Neural cell (in vitro differentiated cells): ENCODE measurements at regions not wholly inside any gene's neighbourhood (a gene's known extent, or its start where the extent isn't known, plus 50 kb on each side); places are given as distances from the start of the nearest gene placed in this dataset.

Experiments used
- H2AFZ ChIP-seq: fragments of 200-600, 300-800 bp; sonication (generic), shearing (Covaris generic); 2 replicates; pipeline ENCODE4 v1.6.0; 2014; ENCODE audit warnings: low read depth, mild to moderate bottlenecking, antibody characterized with exemption, low read length, moderate library complexity
- H3F3A ChIP-seq: fragments of 200-600 bp; shearing (Covaris generic); 2 replicates; pipeline ENCODE4 v1.6.1; 2016; ENCODE audit warnings: mild to moderate bottlenecking, moderate library complexity, mixed read lengths, antibody characterized with exemption, low read length; ENCODE audit not compliant: insufficient read depth, poor library complexity, severe bottlenecking
- H3K27ac ChIP-seq: fragments of 200-600, 300-800 bp; sonication (generic), shearing (Covaris generic); 2 replicates; pipeline ENCODE4 v1.5.1; 2014; ENCODE audit warnings: mild to moderate bottlenecking, low read length, moderate library complexity
- H3K27me3 ChIP-seq: fragments of 300-800, 200-600 bp; sonication (generic), shearing (Covaris generic); 2 replicates; pipeline ENCODE4 v1.6.0; 2014; ENCODE audit warnings: mild to moderate bottlenecking, low read depth, low read length, moderate library complexity; ENCODE audit not compliant: insufficient read depth
- H3K36me3 ChIP-seq: fragments of 300-800, 200-600 bp; sonication (generic), shearing (Covaris generic); 2 replicates; pipeline ENCODE4 v1.5.1; 2014; ENCODE audit warnings: mild to moderate bottlenecking, antibody characterized with exemption, low read length, moderate library complexity; ENCODE audit not compliant: insufficient read depth
- H3K4me2 ChIP-seq: fragments of 300-800, 200-600 bp; sonication (generic), shearing (Covaris generic); 2 replicates; pipeline ENCODE4 v1.6.0; 2014; ENCODE audit warnings: mild to moderate bottlenecking, low read length
- H3K4me3 ChIP-seq: fragments of 300-800, 200-600 bp; sonication (generic), shearing (Covaris generic); 2 replicates; pipeline ENCODE4 v1.5.1; 2014; ENCODE audit warnings: mild to moderate bottlenecking, low read length, moderate library complexity
- H3K79me2 ChIP-seq: fragments of 200-600 bp; shearing (Covaris generic); replicated peaks from 2 replicates; pipeline ENCODE4 v1.6.0; 2014; ENCODE audit warnings: mild to moderate bottlenecking, low read length, moderate library complexity; ENCODE audit not compliant: insufficient read depth
- H3K9ac ChIP-seq: fragments of 300-800, 200-600 bp; sonication (generic), shearing (Covaris generic); 2 replicates; pipeline ENCODE4 v1.6.1; 2016; ENCODE audit warnings: mild to moderate bottlenecking, low read length, mixed read lengths
- H3K9me2 ChIP-seq: fragments of 200-600 bp; shearing (Covaris generic); 2 replicates; pipeline ENCODE4 v1.6.1; 2016; ENCODE audit warnings: mild to moderate bottlenecking, low read length, mixed read lengths; ENCODE audit not compliant: insufficient read depth
- H3K9me3 ChIP-seq: fragments of 200-600, 300-800 bp; sonication (generic), shearing (Covaris generic); 2 replicates; pipeline ENCODE4 v1.6.1; 2016; ENCODE audit warnings: mild to moderate bottlenecking, mixed run types, low read length, moderate library complexity, mixed read lengths
- H4K20me1 ChIP-seq: fragments of 200-600 bp; shearing (Covaris generic); 2 replicates; pipeline ENCODE4 v1.6.1; 2016; ENCODE audit warnings: mild to moderate bottlenecking, mixed run types; ENCODE audit not compliant: insufficient read depth
- CTCF ChIP-seq: fragments of 450-650 bp; IDR thresholded peaks from 2 replicates; pipeline ENCODE4 v1.5.1; 2014; ENCODE audit warnings: antibody characterized with exemption, mild to moderate bottlenecking, moderate library complexity; ENCODE audit not compliant: poor library complexity, severe bottlenecking
- EP300 ChIP-seq: fragments of 450-650 bp; conservative IDR thresholded peaks from 2 replicates; pipeline ENCODE4 v1.6.1; 2014; ENCODE audit warnings: antibody characterized with exemption, mild to moderate bottlenecking, moderate library complexity; ENCODE audit not compliant: poor library complexity, severe bottlenecking
- EZH2 ChIP-seq: fragments of 200-600, 300-800 bp; shearing (Covaris generic), sonication (generic); IDR thresholded peaks from 2 replicates; pipeline ENCODE4 v1.6.1; 2014; ENCODE audit warnings: antibody characterized with exemption, low read length, borderline replicate concordance, mild to moderate bottlenecking; ENCODE audit not compliant: insufficient read depth, poor library complexity, severe bottlenecking
- MXI1 ChIP-seq: fragments of 450-650 bp; conservative IDR thresholded peaks from 2 replicates; pipeline ENCODE4 v1.6.1; 2014; ENCODE audit warnings: antibody characterized with exemption, mild to moderate bottlenecking; ENCODE audit not compliant: poor library complexity, severe bottlenecking
- POLR2AphosphoS5 ChIP-seq: IDR thresholded peaks from 2 replicates; pipeline ENCODE4 v1.6.1; 2012
- RAD21 ChIP-seq: fragments of 450-650 bp; conservative IDR thresholded peaks from 2 replicates; pipeline ENCODE4 v1.6.1; 2014; ENCODE audit warnings: antibody characterized with exemption, mild to moderate bottlenecking, moderate library complexity
- REST ChIP-seq: IDR thresholded peaks from 2 replicates; pipeline ENCODE4 v1.6.1; 2012; ENCODE audit warnings: borderline replicate concordance
- SMC3 ChIP-seq: fragments of 450-650 bp; conservative IDR thresholded peaks from 2 replicates; pipeline ENCODE4 v1.6.1; 2014; ENCODE audit warnings: antibody characterized with exemption, mild to moderate bottlenecking, moderate library complexity; ENCODE audit not compliant: poor library complexity
- TAF1 ChIP-seq: IDR thresholded peaks from 2 replicates; pipeline ENCODE4 v1.6.1; 2012; ENCODE audit warnings: low read depth

GRCh38 chr2:151043484-151043883 lies 218.2 kb downstream of the RBM43 start:
- Histone ChIP-seq H3K4me2 (no peak overlapping the region), H3K4me3 (no peak overlapping the region), H3F3A (no peaks in the 10 kb centered on the region), H3K36me3 (no peaks in the 10 kb centered on the region), H3K9me3 (no peaks in the 10 kb centered on the region), H3K9ac (no peak overlapping the region), H2AFZ (no peak overlapping the region), H3K27ac (peak overlapping the region; percentile 72), H4K20me1 (no peaks in the 10 kb centered on the region), H3K9me2 (no peaks in the 10 kb centered on the region), H3K79me2 (no peaks in the 10 kb centered on the region), H3K27me3 (no peaks in the 10 kb centered on the region)
- no peak for TF ChIP-seq MXI1
- TF ChIP-seq POLR2AphosphoS5, result no peak
- no peak for TF ChIP-seq CTCF
- TF ChIP-seq RAD21, result no peak
- no peak for TF ChIP-seq REST
- no peak for TF ChIP-seq EP300
- TF ChIP-seq EZH2, result no peak
- TF ChIP-seq SMC3, result no peak
- no peak for TF ChIP-seq TAF1

- Histone ChIP-seq H3F3A (no peaks in the 10 kb centered on the region), H3K9me2 (no peaks in the 10 kb centered on the region), H3K27ac (peak overlapping the region; percentile 72), H3K4me2 (no peak overlapping the region), H3K27me3 (no peaks in the 10 kb centered on the region), H4K20me1 (no peaks in the 10 kb centered on the region), H3K4me3 (no peak overlapping the region), H3K9ac (no peak overlapping the region), H3K9me3 (no peaks in the 10 kb centered on the region), H3K36me3 (no peaks in the 10 kb centered on the region), H3K79me2 (no peaks in the 10 kb centered on the region), H2AFZ (no peak overlapping the region)
- TF ChIP-seq REST, result no peak
- TF ChIP-seq MXI1, result no peak
- no peak for TF ChIP-seq EZH2
- TF ChIP-seq EP300, result peak; percentile 61
- no peak for TF ChIP-seq TAF1
- TF ChIP-seq POLR2AphosphoS5, result peak; percentile 70
- TF ChIP-seq SMC3, result peak; percentile 35
- no peak for TF ChIP-seq CTCF
- peak; percentile 39 for TF ChIP-seq RAD21
Measured at GRCh38 chr2:151042964-151043363, 218.7 kb downstream of the RBM43 start.
